ENCODE measurements at regions not wholly inside any gene's neighbourhood (a gene's known extent, or its start where the extent isn't known, plus 50 kb on each side); places are given as distances from the start of the nearest gene placed in this dataset.

DNA sequence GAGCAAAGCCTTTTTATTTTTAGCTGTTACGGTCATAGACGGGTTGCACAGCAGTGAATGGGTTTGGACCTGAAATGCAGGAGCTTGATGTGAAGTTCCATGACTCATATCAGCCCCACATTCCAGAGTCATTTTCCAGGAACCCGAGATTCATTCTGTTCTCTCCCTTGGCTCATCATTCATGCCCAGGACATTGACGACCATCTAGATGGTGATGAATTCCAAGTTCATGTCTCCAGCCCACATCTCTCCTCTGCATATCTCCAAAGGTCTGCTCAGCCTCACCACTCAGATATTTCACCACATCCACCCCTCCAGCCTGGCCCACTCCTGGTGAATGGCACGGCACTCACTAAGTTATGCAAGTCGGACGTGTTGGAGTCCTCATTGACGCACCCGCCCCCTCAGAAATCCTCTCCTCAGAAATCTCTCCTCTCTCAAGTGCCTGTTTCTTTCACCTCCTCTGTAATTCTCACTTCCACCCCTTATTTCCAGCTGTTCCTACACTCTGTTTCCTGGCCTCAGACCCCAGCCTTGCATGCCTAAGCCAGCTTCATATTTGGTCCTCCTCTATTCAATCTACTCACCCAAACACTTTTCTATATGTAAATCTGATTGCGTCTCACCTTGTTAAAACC, 83.1 kb downstream of the ALOX5AP start:
- TF ChIP-seq, protein P1, sequence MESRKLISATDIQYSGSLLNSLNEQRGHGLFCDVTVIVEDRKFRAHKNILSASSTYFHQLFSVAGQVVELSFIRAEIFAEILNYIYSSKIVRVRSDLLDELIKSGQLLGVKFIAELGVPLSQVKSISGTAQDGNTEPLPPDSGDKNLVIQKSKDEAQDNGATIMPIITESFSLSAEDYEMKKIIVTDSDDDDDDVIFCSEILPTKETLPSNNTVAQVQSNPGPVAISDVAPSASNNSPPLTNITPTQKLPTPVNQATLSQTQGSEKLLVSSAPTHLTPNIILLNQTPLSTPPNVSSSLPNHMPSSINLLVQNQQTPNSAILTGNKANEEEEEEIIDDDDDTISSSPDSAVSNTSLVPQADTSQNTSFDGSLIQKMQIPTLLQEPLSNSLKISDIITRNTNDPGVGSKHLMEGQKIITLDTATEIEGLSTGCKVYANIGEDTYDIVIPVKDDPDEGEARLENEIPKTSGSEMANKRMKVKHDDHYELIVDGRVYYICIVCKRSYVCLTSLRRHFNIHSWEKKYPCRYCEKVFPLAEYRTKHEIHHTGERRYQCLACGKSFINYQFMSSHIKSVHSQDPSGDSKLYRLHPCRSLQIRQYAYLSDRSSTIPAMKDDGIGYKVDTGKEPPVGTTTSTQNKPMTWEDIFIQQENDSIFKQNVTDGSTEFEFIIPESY (IDR thresholded peaks at IDR 0.05), result no peak
- TF ChIP-seq TARDBP (IDR thresholded peaks at IDR 0.05; ENCODE audit: borderline replicate concordance) (no peak), PKNOX1 (IDR thresholded peaks at IDR 0.05) (no peak), CBX3 (IDR thresholded peaks at IDR 0.05; ENCODE audit: borderline replicate concordance, low read depth) (no peak), MXI1 (IDR thresholded peaks at IDR 0.05; ENCODE audit: low read depth, low read length) (no peak)

Data from GM12878 (cell line).